ENCODE measurements at regions not wholly inside any gene's neighbourhood (a gene's known extent, or its start where the extent isn't known, plus 50 kb on each side); places are given as distances from the start of the nearest gene placed in this dataset.
"Not testable (repeated sequence)": the region's sequence is repeated elsewhere in the genome, so short reads cannot be mapped to it uniquely, and the experiment has no call there.

- no peak for DNase-seq (ENCODE audit: low read depth)
These were observed 74.6 kb downstream of the TMEM121 start for GRCh38 chr14:105600939-105601359.

- DNase-seq (ENCODE audit: low read depth), result no peak
These were observed 75.2 kb downstream of the TMEM121 start for GRCh38 chr14:105601360-105602242.

- no peak for DNase-seq (ENCODE audit: low read depth)
These were observed 75.9 kb downstream of the TMEM121 start for GRCh38 chr14:105602243-105602750.

GRCh38 chr14:105602799-105603793 is 76.7 kb downstream of the TMEM121 start:
- DNase-seq (ENCODE audit: low read depth), result no peak

GRCh38 chr14:105604531-105605463 is 78.4 kb downstream of the TMEM121 start:
- DNase-seq (ENCODE audit: low read depth), result not testable (repeated sequence)

- no peak for DNase-seq (ENCODE audit: low read depth)
These were observed 79.3 kb downstream of the TMEM121 start for GRCh38 chr14:105605464-105606304.

GRCh38 chr14:105606305-105606975 is 80.1 kb downstream of the TMEM121 start:
- not testable (repeated sequence) for DNase-seq (ENCODE audit: low read depth)

- not testable (repeated sequence) for DNase-seq (ENCODE audit: low read depth)
These were observed 80.6 kb downstream of the TMEM121 start for GRCh38 chr14:105607025-105607424.

GRCh38 chr14:105614987-105615386 is 88.6 kb downstream of the TMEM121 start:
- DNase-seq (ENCODE audit: low read depth), result not testable (repeated sequence)

- DNase-seq (ENCODE audit: low read depth), result not testable (repeated sequence)
These were observed 89.8 kb downstream of the TMEM121 start for GRCh38 chr14:105615986-105616801.

- no peak for DNase-seq (ENCODE audit: low read depth)
These were observed 90.4 kb downstream of the TMEM121 start for GRCh38 chr14:105616802-105617192.

- no peak for DNase-seq (ENCODE audit: low read depth)
These were observed 90.9 kb downstream of the TMEM121 start for GRCh38 chr14:105617201-105617777.

GRCh38 chr14:105617805-105618204 is 91.4 kb downstream of the TMEM121 start:
- not testable (repeated sequence) for DNase-seq (ENCODE audit: low read depth)

GRCh38 chr14:105619324-105619723 is 92.9 kb downstream of the TMEM121 start:
- not testable (repeated sequence) for DNase-seq (ENCODE audit: low read depth)

GRCh38 chr14:105620178-105620864 is 93.9 kb downstream of the TMEM121 start:
- DNase-seq (ENCODE audit: low read depth), result not testable (repeated sequence)

GRCh38 chr14:105620865-105621471 is 94.6 kb downstream of the TMEM121 start:
- DNase-seq (ENCODE audit: low read depth), result not testable (repeated sequence)

Measured in stimulated activated CD8-positive, alpha-beta memory T cell treated with anti-CD3 and anti-CD28 coated beads, Interleukin-15, amount 100 ng/mL, for 24 hours (primary cell).